H9 (cell line): ENCODE measurements at regions not wholly inside any gene's neighbourhood (a gene's known extent, or its start where the extent isn't known, plus 50 kb on each side); places are given as distances from the start of the nearest gene placed in this dataset.

Experiments used
- DNase-seq: peaks from one replicate; pipeline ENCODE4 v3.0.0-alpha.2; 2017
- H2AFZ ChIP-seq: one replicate; pipeline ENCODE4 v1.6.1; 2013; ENCODE audit warnings: mild to moderate bottlenecking, low read length, control low read depth, moderate library complexity
- H2AK5ac ChIP-seq: 2 replicates; pipeline ENCODE4 v1.6.1; 2013; ENCODE audit warnings: low read length, control low read depth, mixed read lengths; ENCODE audit not compliant: insufficient read length
- H2BK120ac ChIP-seq: one replicate; pipeline ENCODE4 v1.6.1; 2013; ENCODE audit warnings: low read depth, mild to moderate bottlenecking, low read length, control low read depth, inconsistent platforms; ENCODE audit not compliant: poor library complexity, severe bottlenecking
- H2BK12ac ChIP-seq: 2 replicates; pipeline ENCODE4 v1.6.1; 2013; ENCODE audit warnings: low read length, control low read depth, mixed read lengths, low read depth; ENCODE audit not compliant: insufficient read length
- H2BK15ac ChIP-seq: 2 replicates; pipeline ENCODE4 v1.6.1; 2013; ENCODE audit warnings: low read depth, low read length, control low read depth
- H2BK20ac ChIP-seq: one replicate; pipeline ENCODE4 v1.6.1; 2013; ENCODE audit warnings: low read depth, mild to moderate bottlenecking, low read length, control low read depth, inconsistent platforms; ENCODE audit not compliant: poor library complexity, severe bottlenecking
- H2BK5ac ChIP-seq: 2 replicates; pipeline ENCODE4 v1.6.1; 2013; ENCODE audit warnings: low read length, control low read depth, mixed read lengths; ENCODE audit not compliant: insufficient read length
- H3K14ac ChIP-seq: 2 replicates; pipeline ENCODE4 v1.6.1; 2013; ENCODE audit warnings: low read length, control low read depth; ENCODE audit not compliant: insufficient read depth
- H3K18ac ChIP-seq: 2 replicates; pipeline ENCODE4 v1.6.1; 2013; ENCODE audit warnings: low read depth, mild to moderate bottlenecking, mixed read lengths, low read length, control low read depth; ENCODE audit not compliant: insufficient read length
- H3K23ac ChIP-seq: 2 replicates; pipeline ENCODE4 v1.6.1; 2013; ENCODE audit warnings: low read length, control low read depth, mixed read lengths, low read depth; ENCODE audit not compliant: insufficient read length
- H3K23me2 ChIP-seq: 2 replicates; pipeline ENCODE4 v1.6.1; 2013; ENCODE audit warnings: low read depth, mild to moderate bottlenecking, mixed read lengths, low read length, control low read depth; ENCODE audit not compliant: insufficient read length, poor library complexity, severe bottlenecking
- H3K27ac ChIP-seq: 2 replicates; pipeline ENCODE4 v1.5.1; 2013; ENCODE audit warnings: low read length, control low read depth, mixed read lengths, low read depth; ENCODE audit not compliant: insufficient read length
- H3K27me3 ChIP-seq: 2 replicates; pipeline ENCODE4 v1.6.1; 2013; ENCODE audit warnings: low read length, control low read depth, inconsistent platforms; ENCODE audit not compliant: insufficient read depth
- H3K4ac ChIP-seq: 2 replicates; pipeline ENCODE4 v1.6.1; 2013; ENCODE audit warnings: low read depth, mild to moderate bottlenecking, control low read depth, inconsistent platforms, low read length, moderate library complexity
- H3K4me1 ChIP-seq: 2 replicates; pipeline ENCODE4 v1.6.1; 2013; ENCODE audit warnings: low read length, control low read depth, inconsistent platforms; ENCODE audit not compliant: insufficient read depth
- H3K4me2 ChIP-seq: 2 replicates; pipeline ENCODE4 v1.6.1; 2013; ENCODE audit warnings: low read length, control low read depth, mixed read lengths; ENCODE audit not compliant: insufficient read length, insufficient read depth
- H3K56ac ChIP-seq: 2 replicates; pipeline ENCODE4 v1.6.1; 2013; ENCODE audit warnings: low read depth, mild to moderate bottlenecking, mixed read lengths, low read length, control low read depth; ENCODE audit not compliant: insufficient read length
- H3K79me1 ChIP-seq: 2 replicates; pipeline ENCODE4 v1.6.1; 2013; ENCODE audit warnings: low read depth, mild to moderate bottlenecking, moderate library complexity, low read length, control low read depth, inconsistent platforms; ENCODE audit not compliant: insufficient read depth, poor library complexity, severe bottlenecking
- H3K79me2 ChIP-seq: 2 replicates; pipeline ENCODE4 v1.6.1; 2013; ENCODE audit warnings: low read length, control low read depth, inconsistent platforms; ENCODE audit not compliant: insufficient read depth
- H3K9ac ChIP-seq: 2 replicates; pipeline ENCODE4 v1.6.1; 2013; ENCODE audit warnings: low read length, control low read depth, mixed read lengths; ENCODE audit not compliant: insufficient read length; ENCODE audit errors: extremely low read depth
- H3K9me3 ChIP-seq: one replicate; pipeline ENCODE4 v1.6.1; 2013; ENCODE audit warnings: low read depth, low read length, inconsistent platforms; ENCODE audit not compliant: control insufficient read depth
- H3T11ph ChIP-seq: one replicate; pipeline ENCODE4 v1.6.1; 2013; ENCODE audit warnings: mild to moderate bottlenecking, low read length, control low read depth, inconsistent platforms
- H4K20me1 ChIP-seq: one replicate; pipeline ENCODE4 v1.6.1; 2013; ENCODE audit not compliant: control insufficient read depth, insufficient read length, insufficient read depth
- H4K5ac ChIP-seq: 2 replicates; pipeline ENCODE4 v1.6.1; 2013; ENCODE audit warnings: low read depth, mild to moderate bottlenecking, mixed read lengths, low read length, control low read depth; ENCODE audit not compliant: insufficient read length
- H4K8ac ChIP-seq: replicated peaks from 2 replicates; pipeline ENCODE4 v1.6.1; 2013; ENCODE audit warnings: low read length, control low read depth, mixed read lengths, low read depth; ENCODE audit not compliant: insufficient read length
- H4K91ac ChIP-seq: 2 replicates; pipeline ENCODE4 v1.6.1; 2013; ENCODE audit warnings: low read depth, mild to moderate bottlenecking, moderate library complexity, mixed read lengths, low read length, control low read depth; ENCODE audit not compliant: insufficient read length
- H3K27ac Mint-ChIP-seq, 3 experiments: 2 replicates in 2 of 3; 3 replicates in 1 of 3; pipeline ENCODE4 v1.8.0; 2020 to 2021; ENCODE audit warnings: mixed read lengths in 3 of 3, mild to moderate bottlenecking in 1 of 3, moderate library complexity in 1 of 3
- H3K27me3 Mint-ChIP-seq: 2 replicates; pipeline ENCODE4 v1.8.0; 2021; ENCODE audit warnings: low read depth, mild to moderate bottlenecking, moderate library complexity, mixed read lengths
- H3K36me3 Mint-ChIP-seq, 3 experiments: 2 replicates in 2 of 3; 3 replicates in 1 of 3; pipeline ENCODE4 v1.8.0; 2020 to 2021; ENCODE audit warnings: low read depth in 3 of 3, mixed read lengths in 3 of 3; ENCODE audit not compliant: insufficient read depth in 1 of 3
- H3K4me1 Mint-ChIP-seq, 2 experiments: 2 replicates each; pipeline ENCODE4 v1.8.0; 2020; ENCODE audit warnings: mixed read lengths in 2 of 2
- H3K4me3 Mint-ChIP-seq, 2 experiments: 2 replicates in 1 of 2; 3 replicates in 1 of 2; pipeline ENCODE4 v1.8.0; 2020 to 2021; ENCODE audit warnings: mild to moderate bottlenecking in 2 of 2, mixed read lengths in 2 of 2, moderate library complexity in 1 of 2
- H3K9me3 Mint-ChIP-seq, 2 experiments: 2 replicates in 1 of 2; 3 replicates in 1 of 2; pipeline ENCODE4 v1.8.0; 2020; ENCODE audit warnings: mild to moderate bottlenecking in 2 of 2, mixed read lengths in 2 of 2, moderate library complexity in 1 of 2
- CTCF ChIP-seq: fragments of 200-600 bp; sonication (generic); conservative IDR thresholded peaks from 3 replicates; pipeline ENCODE4 v1.8.0; 2021; ENCODE audit warnings: antibody characterized with exemption, mild to moderate bottlenecking
- whole genome bisulfite sequencing: extraction: QIAGEN DNeasy Blood & Tissue Kit; methylation state at CpG from one replicate; pipeline ENCODE4 v1.1.7; 2013; ENCODE audit warnings: missing lambda C conversion rate, low lambda C conversion rate, mixed read lengths; ENCODE audit not compliant: insufficient read length; ENCODE audit errors: extremely low coverage; 5-methylcytosine and 5-hydroxymethylcytosine counted together

- Histone ChIP-seq H2AK5ac (no peak overlapping the region), H3K9me3 (no peaks in the 10 kb centered on the region), H3K56ac (no peak overlapping the region), H3K27ac (no peak overlapping the region), H3T11ph (no peak overlapping the region), H3K4me1 (no peaks in the 10 kb centered on the region), H2BK12ac (no peak overlapping the region), H2BK15ac (no peak overlapping the region), H2BK20ac (no peak overlapping the region), H3K4ac (no peak overlapping the region), H2AFZ (no peak overlapping the region), H4K91ac (no peak overlapping the region), H3K79me2 (no peaks in the 10 kb centered on the region), H4K20me1 (no peaks in the 10 kb centered on the region), H3K23ac (no peak overlapping the region), H2BK120ac (no peak overlapping the region), H3K18ac (no peak overlapping the region), H2BK5ac (no peak overlapping the region), H3K4me2 (no peak overlapping the region), H3K79me1 (no peaks in the 10 kb centered on the region), H3K23me2 (no peaks in the 10 kb centered on the region), H3K14ac (no peak overlapping the region), H3K27me3 (no peaks in the 10 kb centered on the region), H4K8ac (no peak overlapping the region), H4K5ac (no peak overlapping the region), H3K9ac (no peak overlapping the region)
- Mint-ChIP-seq H3K4me1 (peaks cover 6 to 8% of the 10 kb centered on the region in 2 experiments; a peak in 3 of 4 replicates), H3K4me3 (no peak overlapping the region), H3K27me3 (peaks cover 10% of the 10 kb centered on the region; the same call in 1 of the 2 replicates), H3K9me3 (peaks cover 10 to 11% of the 10 kb centered on the region in 2 experiments; a peak in 4 of 5 replicates), H3K36me3 (peaks cover 0 to 4% (median 0%) of the 10 kb centered on the region in 3 experiments; a peak in 4 of 7 replicates), H3K27ac (no peak overlapping the region)
- no peak for DNase-seq
- TF ChIP-seq CTCF, result no peak
- no CpG with 5 or more reads among the region's 5 CpGs for WGBS
These were observed 98.6 kb downstream of the C1QL2 start for GRCh38 chr2:119059940-119060339.
